Activated T-helper 1 cell treated with anti-CD3 and anti-CD28 coated beads, Interleukin-12 subunit alpha, Interleukin-12 subunit beta, Interleukin-2, Interleukin-4 antibody, amounts not matched to agents 30 ng/mL and 10 ng/mL and 1 ng/mL, durations not matched to agents 14 hours and 24 hours and 36 hours (primary cell): ENCODE measurements at regions not wholly inside any gene's neighbourhood (a gene's known extent, or its start where the extent isn't known, plus 50 kb on each side); places are given as distances from the start of the nearest gene placed in this dataset.
"Not testable (repeated sequence)": the region's sequence is repeated elsewhere in the genome, so short reads cannot be mapped to it uniquely, and the experiment has no call there.

ENCODE experiments used
- DNase-seq: peaks from one replicate; pipeline ENCODE4 v3.0.0; 2021; ENCODE audit warnings: low spot score
- H3K27ac Mint-ChIP-seq: one replicate; pipeline ENCODE4 v1.8.0; 2021; ENCODE audit warnings: mild to moderate bottlenecking, mixed read lengths
- H3K27me3 Mint-ChIP-seq: one replicate; pipeline ENCODE4 v1.8.0; 2022; ENCODE audit warnings: mild to moderate bottlenecking, moderate library complexity, mixed read lengths; ENCODE audit not compliant: insufficient read depth
- H3K36me3 Mint-ChIP-seq: one replicate; pipeline ENCODE4 v1.8.0; 2021; ENCODE audit warnings: low read depth, mixed read lengths
- H3K4me1 Mint-ChIP-seq: one replicate; pipeline ENCODE4 v1.8.0; 2021; ENCODE audit warnings: low read depth, mixed read lengths
- H3K4me3 Mint-ChIP-seq: one replicate; pipeline ENCODE4 v1.8.0; 2021; ENCODE audit warnings: mild to moderate bottlenecking, moderate library complexity, mixed read lengths
- H3K9me3 Mint-ChIP-seq: one replicate; pipeline ENCODE4 v1.8.0; 2021; ENCODE audit warnings: mixed read lengths
- intact Hi-C: fragments of 100-400 bp; cut with micrococcal nuclease; formaldehyde crosslinking; loops from one replicate; pipeline ENCODE4 v1.15.1; 2024

- DNase-seq: peak; percentile 8
- H3K27me3 Mint-ChIP-seq, H3K27ac Mint-ChIP-seq, H3K4me1 Mint-ChIP-seq, intact Hi-C loops, H3K36me3 Mint-ChIP-seq, H3K9me3 Mint-ChIP-seq: not testable (repeated sequence)
- peak overlapping the region; percentile 71 for H3K4me3 Mint-ChIP-seq
Observed at GRCh38 chr1:143905214-143906179, 66.3 kb downstream of the FAM72C start.

GRCh38 chr1:143904622-143904979, 67.2 kb downstream of the FAM72C start:
- H3K4me1 Mint-ChIP-seq, H3K4me3 Mint-ChIP-seq, H3K27me3 Mint-ChIP-seq, intact Hi-C loops, H3K9me3 Mint-ChIP-seq, DNase-seq, H3K36me3 Mint-ChIP-seq, H3K27ac Mint-ChIP-seq: not testable (repeated sequence)

DNA sequence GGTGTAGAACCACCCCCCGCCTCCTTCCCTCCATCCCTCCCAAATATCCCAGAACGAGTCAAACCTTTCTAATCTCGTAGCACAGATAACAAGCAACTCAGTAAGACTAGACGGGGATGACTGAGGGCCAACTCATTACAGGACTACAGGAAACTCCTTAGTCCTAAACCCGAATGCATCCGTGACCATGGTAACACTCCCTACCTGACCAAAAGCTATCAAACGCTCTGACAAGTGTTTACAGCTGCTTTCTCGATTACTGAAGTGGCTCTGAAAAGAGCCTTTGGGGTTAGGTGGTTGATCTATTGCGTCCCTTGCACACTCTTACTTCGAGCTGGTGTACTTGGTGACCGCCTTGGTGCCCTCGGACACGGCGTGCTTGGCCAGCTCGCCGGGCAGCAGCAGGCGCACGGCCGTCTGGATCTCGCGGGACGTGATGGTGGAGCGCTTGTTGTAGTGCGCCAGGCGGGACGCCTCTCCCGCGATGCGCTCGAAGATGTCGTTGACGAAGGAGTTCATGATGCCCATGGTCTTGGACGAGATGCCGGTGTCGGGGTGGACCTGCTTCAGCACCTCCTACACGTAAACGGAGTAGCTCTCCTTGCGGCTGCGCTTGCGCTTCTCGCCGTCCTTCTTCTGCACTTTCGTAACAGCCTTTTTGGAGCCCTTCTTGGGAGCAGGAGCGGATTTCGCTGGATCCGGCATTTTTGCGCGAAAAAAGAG, 67.7 kb downstream of the FAM72C start:
- H3K9me3 Mint-ChIP-seq, DNase-seq, H3K27me3 Mint-ChIP-seq, H3K36me3 Mint-ChIP-seq, H3K4me3 Mint-ChIP-seq, H3K4me1 Mint-ChIP-seq, H3K27ac Mint-ChIP-seq, intact Hi-C loops: not testable (repeated sequence)

- H3K9me3 Mint-ChIP-seq, intact Hi-C loops, H3K4me3 Mint-ChIP-seq, H3K27me3 Mint-ChIP-seq, DNase-seq, H3K27ac Mint-ChIP-seq, H3K4me1 Mint-ChIP-seq, H3K36me3 Mint-ChIP-seq: not testable (repeated sequence)
Observed at GRCh38 chr1:143896377-143896776, 75.4 kb downstream of the FAM72C start.

DNA sequence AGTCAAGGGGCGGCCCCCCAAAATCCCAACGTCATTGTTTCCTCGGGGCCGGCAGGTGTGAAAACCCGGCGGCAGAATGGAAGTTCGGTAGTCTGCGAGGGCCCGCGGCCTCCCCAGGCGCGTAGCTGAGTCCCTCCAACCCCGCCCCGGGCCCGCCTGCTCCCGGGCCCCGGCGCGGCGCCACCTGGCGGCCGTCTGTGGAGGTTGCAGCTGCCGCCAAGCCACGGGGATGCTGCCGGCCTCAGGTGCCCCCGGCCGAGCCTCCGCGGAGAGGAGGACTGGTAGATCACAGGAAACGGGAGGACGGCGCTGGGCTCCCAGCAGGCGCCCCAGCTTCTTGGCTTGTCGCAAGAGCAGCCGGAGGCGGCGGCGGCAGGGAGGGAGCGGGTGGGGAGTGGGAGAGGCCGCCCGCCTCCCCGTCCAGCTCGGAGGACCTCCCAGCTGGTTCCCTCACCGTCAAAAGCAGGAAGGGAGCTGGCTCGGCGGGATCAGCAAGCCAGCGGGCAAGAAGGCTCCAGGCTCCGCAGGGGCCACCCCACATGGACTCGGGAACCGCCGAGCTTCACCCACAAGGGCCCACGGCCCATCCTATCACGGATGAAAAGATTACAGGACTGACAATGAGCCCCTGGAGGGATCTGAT, 86.7 kb downstream of the FAM72C start:
- H3K4me1 Mint-ChIP-seq, H3K9me3 Mint-ChIP-seq, H3K4me3 Mint-ChIP-seq, intact Hi-C loops, H3K27ac Mint-ChIP-seq, H3K27me3 Mint-ChIP-seq, H3K36me3 Mint-ChIP-seq: not testable (repeated sequence)
- DNase-seq: peak; percentile 59

- H3K36me3 Mint-ChIP-seq, H3K27me3 Mint-ChIP-seq, H3K9me3 Mint-ChIP-seq, H3K4me1 Mint-ChIP-seq, H3K27ac Mint-ChIP-seq, intact Hi-C loops: not testable (repeated sequence)
- peak; percentile 15 for DNase-seq
- peak overlapping the region; percentile 65 for H3K4me3 Mint-ChIP-seq
Observed at GRCh38 chr1:143884532-143884931, 87.3 kb downstream of the FAM72C start.

DNA sequence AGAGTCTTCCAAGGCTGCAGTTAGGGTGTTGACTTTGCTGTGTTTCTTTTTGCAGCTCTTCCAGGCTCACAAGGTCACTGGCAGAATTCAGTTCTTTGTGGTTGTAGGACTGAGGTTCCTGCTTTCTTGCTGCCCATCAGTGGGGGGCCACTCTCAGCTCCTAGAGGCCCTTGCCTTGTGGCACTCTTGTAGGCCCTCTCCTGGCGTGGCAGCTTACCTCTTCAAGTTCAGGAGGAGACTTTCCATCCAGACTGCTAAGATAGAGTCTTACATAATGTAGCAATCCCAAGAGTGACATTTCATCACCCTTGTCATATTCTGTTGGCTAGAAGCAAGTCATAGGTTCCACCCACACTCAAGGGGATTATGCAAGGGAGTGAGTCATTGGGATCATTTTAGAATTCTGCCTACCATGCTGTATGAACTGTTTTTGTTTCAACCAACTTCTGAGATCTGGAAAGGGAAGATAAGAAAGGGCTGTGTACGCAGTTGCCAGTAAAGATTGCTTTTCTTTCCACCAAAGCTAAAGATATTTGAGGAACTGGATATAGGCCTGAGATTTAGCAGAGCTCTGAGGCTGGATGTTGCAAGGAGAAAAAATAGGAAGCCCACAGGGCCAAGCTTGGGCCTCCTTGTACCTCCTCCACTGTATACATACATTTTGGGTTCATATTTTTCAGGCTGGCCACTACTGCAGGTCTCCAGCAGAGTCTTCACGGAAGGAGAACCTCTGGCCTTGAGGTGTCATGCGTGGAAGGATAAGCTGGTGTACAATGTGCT, 91.8 kb downstream of the FAM72C start:
- intact Hi-C loops, H3K27me3 Mint-ChIP-seq, H3K4me3 Mint-ChIP-seq, H3K27ac Mint-ChIP-seq, H3K4me1 Mint-ChIP-seq, H3K9me3 Mint-ChIP-seq, H3K36me3 Mint-ChIP-seq, DNase-seq: not testable (repeated sequence)

GRCh38 chr1:143875947-143876346, 95.8 kb downstream of the FAM72C start:
- H3K4me1 Mint-ChIP-seq, H3K4me3 Mint-ChIP-seq, H3K36me3 Mint-ChIP-seq, H3K27me3 Mint-ChIP-seq, DNase-seq, H3K27ac Mint-ChIP-seq, H3K9me3 Mint-ChIP-seq, intact Hi-C loops: not testable (repeated sequence)

GRCh38 chr1:143874625-143875024, 97.2 kb downstream of the FAM72C start:
- H3K36me3 Mint-ChIP-seq, H3K27me3 Mint-ChIP-seq, DNase-seq, H3K9me3 Mint-ChIP-seq, H3K27ac Mint-ChIP-seq, H3K4me3 Mint-ChIP-seq, intact Hi-C loops, H3K4me1 Mint-ChIP-seq: not testable (repeated sequence)

GRCh38 chr1:143873650-143874049, 98.1 kb downstream of the FAM72C start:
- H3K27me3 Mint-ChIP-seq, H3K36me3 Mint-ChIP-seq, H3K4me3 Mint-ChIP-seq, DNase-seq, H3K4me1 Mint-ChIP-seq, H3K27ac Mint-ChIP-seq, H3K9me3 Mint-ChIP-seq, intact Hi-C loops: not testable (repeated sequence)

- H3K4me1 Mint-ChIP-seq: not testable (repeated sequence)
Observed at GRCh38 chr1:143870388-143870787, 101.4 kb downstream of the FAM72C start.

DNA sequence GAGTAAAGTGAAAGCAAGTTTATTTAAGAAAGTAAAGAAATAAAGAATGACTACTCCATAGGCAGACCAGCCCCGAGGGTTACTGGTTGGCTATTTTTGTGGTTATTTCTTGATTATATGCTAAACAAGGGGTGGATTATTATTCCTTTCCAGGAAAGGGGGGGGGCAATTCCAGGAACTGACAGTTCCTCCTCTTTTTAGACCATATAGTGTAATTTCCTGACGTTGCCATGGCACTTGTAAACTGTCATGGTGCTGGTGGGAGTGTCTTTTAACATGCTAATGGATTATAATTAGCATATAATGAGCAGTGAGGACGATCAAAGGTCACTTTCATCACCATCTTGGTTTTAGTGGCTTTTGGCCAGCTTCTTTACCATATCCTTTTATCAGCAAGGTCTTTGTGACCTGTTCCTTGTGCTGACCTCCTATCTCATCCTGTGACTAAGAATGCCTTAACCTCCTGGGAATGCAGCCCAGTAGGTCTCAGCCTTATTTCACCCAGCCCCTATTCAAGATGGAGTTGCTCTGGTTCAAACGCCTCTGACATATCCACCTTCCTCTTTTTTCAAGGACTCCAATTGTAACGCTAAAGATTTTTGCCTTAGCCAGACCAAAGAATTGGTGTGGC, 104.1 kb downstream of the FAM72C start:
- intact Hi-C loops, DNase-seq: not testable (repeated sequence)

More at GRCh38 chr1:143870388-143870787, 101.4 kb downstream of the FAM72C start:
- H3K27ac Mint-ChIP-seq, H3K36me3 Mint-ChIP-seq, H3K4me3 Mint-ChIP-seq, intact Hi-C loops, H3K27me3 Mint-ChIP-seq, DNase-seq, H3K9me3 Mint-ChIP-seq: not testable (repeated sequence)

More for the DNA sequence above, 104.1 kb downstream of the FAM72C start:
- not testable (repeated sequence) for H3K36me3 Mint-ChIP-seq, H3K4me1 Mint-ChIP-seq, H3K27ac Mint-ChIP-seq, H3K27me3 Mint-ChIP-seq, H3K4me3 Mint-ChIP-seq, H3K9me3 Mint-ChIP-seq
